Activated CD8-positive, alpha-beta memory T cell treated with anti-CD3 and anti-CD28 coated beads for 4 hours (primary cell): ENCODE measurements at regions not wholly inside any gene's neighbourhood (a gene's known extent, or its start where the extent isn't known, plus 50 kb on each side); places are given as distances from the start of the nearest gene placed in this dataset.

Experiments used
- DNase-seq, 2 donors: peaks; one replicate each; pipeline ENCODE4 v3.0.0-alpha.2; 2020; ENCODE audit warnings: low read depth in 2 of 2

DNA sequence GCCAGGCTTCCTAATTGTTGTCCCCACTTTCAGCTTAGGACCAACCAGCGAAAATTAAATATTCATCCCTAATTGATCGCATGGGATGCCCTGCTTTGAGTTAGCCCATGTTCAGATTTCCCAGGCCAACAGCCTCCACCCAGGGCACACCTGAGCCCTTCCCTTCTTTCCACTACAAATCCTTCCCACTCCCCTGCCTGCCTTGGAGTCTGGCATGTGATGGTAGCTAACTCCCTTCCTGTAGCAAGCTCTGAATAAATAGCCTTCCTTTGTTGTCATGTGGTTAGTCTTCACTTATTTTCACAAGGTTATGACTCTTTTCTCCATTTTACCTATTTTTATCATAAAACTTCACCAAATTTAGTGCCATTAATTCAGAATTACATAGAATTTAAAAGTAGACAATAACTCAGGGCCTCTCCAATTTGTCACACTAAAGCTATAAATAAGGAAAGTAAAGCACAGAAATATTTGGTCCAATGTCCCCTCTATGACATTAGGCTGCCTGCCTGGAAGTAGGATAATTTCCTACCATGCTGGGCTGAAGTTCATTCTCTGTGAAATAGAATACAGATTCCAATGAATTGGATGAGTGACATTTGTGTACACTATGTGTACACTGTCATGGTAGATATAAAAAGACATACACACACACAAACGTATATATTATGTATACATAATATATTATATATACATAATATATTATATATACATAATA lies 166.4 kb upstream of the CPEB2 start:
- DNase-seq = no peak

DNA sequence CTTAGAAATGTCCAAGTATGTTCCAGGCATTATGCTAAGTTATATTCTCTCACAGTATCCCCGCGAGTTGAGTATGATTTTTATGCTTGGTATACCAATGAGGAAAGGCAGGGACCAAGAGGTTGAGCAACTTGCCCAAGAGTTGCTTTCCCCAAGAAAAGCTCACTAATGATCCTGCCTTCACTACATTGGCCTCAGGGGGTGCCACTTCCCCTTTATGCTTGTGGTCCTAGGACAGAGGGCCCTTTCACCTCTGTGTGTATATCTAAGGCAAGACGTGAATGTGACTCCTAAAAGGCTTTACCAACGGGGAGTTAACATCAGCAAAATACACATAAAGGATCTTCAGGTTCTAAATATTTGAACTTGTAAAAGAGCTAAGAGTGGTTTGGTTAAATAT lies 164.4 kb upstream of the CPEB2 start:
- DNase-seq = no peak

DNA sequence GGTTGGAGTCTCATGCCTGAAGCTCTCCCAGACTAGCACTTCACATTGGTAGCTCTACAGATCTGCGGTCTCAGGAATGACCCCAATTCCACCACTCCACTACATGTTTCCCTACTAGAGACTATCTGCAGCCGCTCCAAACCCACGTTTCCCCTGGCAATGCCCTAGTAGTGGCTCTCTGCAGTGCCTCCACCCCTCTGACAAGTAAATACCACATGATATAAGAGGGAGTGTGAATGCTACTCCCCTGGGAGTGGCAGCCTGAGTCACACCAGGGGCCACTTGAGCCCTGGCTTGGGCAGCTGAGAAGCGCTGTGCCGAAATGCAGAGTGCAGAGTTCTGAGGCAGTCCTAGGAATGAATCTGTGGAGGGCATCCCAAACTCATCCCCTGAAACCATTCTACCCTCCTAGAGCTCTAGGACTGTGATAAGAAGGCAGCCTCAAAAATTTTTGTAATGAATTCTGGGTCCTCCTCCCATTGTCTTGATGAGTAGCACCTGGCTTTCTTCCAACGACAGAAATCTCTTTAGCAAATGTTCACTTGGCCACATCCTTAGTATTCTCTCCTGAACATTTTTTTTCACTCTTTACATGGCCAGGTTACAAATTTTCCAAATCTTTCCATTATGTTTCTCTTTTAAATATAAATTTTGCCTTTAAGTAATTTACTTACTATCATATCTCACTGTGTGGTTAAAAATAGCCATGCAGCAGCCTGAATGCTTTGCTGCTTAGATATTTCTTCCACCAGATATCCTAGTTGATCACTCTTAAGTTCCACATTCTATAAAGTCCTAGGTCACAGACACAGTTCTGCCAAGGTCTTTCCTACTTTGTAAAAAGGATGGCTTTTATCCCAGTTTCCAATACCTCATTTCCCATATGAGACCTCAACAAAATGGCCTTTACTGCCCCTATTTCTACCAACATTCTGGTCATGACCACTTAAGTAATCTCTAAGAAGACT lies 160.2 kb upstream of the CPEB2 start:
- DNase-seq = no peak

DNA sequence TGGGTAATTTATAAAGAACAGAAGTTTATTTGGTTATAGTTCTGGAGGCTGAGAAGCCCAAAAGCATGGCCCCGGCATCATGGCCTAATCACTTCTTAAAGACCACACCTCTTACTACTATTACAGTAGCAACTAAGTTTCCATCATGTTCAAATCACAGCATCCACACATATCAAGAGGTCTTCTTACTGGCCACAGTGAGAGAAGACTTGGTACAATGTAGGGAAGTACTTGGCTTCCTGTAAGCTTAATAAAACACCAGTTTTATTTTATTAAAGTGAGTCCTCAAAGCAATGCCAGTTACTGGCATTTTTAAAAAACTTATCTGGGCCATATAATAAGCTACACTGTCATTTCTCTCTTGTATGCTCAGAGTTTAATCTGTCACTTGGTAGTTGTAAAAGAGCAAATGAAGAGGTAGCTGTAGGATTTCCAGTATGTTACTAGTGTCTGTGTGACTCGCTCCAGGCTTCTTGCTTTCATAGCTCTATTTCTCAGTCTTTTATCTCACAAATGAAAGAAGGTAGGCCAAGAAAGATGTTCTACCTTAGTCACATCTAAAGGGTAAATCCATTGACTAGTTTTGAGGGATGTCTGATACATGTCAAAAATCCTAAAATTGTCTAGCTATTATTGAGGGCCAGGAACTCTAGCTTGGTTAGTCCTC lies 159.2 kb upstream of the CPEB2 start:
- no peak for DNase-seq

DNA sequence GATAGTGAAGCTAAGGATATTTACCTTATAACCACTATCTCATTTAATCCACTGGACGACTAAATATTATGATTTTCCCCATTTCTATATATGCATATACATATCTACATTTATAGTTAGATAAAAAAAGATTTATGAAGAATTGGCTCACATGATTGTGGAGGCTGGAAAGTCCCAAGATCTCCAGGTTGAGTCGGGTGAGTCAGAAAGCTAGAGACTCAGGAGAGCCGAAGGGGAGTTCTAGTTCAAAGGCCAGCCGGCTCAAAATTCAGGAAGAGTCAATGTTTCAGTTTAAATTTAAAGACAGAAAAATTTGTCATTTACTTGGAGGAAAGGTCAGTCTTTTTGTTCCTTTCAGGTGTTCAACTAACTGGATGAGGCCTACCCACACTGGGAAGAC lies 158.2 kb upstream of the CPEB2 start:
- no peak for DNase-seq

DNA sequence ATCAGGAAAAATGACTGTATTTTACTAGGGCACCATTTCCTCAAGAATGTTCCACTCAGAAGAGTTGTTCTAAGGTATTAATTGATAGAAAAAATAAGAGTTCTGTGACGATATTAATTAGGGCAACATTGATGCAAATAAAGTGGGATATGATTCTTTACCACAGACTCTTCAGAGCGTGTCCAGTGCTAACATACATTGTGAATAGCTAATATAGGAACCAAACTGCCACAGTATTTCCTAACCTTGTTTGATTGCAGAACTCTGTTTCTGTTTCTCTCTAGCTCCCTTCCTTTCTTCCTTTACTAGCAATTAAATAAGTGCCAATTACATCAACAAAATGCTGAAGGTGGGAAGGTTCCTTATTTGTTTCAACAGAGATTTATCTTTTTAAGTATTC lies 154.1 kb upstream of the CPEB2 start:
- no peak for DNase-seq

DNA sequence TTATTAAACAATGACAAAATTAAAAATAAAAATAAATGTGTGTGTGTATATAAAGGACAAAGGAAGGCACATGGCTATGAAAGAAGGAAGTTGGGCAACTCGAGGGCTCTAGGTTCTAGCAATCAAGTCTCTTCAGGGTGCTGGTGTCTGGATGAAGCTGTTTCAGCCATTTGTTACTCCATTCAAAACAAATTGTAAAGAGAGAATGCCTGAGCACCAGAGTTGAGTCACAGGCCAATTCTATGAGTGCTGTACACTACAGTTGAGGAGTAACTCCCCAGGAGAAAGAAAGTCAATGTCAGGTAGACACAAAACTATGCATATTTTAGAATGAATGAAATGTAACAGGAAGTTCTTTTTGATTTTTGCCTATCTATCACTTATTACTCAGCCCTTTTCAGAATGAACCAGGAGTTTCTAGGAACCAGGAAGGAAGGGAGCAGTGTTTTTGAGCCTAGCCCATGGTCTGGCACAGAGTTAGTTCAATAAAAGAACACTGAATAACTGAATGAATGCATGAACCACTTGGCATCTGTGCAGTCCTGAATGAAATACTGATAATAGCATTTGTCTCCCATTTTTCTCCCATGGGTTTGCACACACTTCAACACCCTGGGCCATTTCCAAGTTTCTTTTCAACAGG lies 151.7 kb upstream of the CPEB2 start:
- DNase-seq = no peak

DNA sequence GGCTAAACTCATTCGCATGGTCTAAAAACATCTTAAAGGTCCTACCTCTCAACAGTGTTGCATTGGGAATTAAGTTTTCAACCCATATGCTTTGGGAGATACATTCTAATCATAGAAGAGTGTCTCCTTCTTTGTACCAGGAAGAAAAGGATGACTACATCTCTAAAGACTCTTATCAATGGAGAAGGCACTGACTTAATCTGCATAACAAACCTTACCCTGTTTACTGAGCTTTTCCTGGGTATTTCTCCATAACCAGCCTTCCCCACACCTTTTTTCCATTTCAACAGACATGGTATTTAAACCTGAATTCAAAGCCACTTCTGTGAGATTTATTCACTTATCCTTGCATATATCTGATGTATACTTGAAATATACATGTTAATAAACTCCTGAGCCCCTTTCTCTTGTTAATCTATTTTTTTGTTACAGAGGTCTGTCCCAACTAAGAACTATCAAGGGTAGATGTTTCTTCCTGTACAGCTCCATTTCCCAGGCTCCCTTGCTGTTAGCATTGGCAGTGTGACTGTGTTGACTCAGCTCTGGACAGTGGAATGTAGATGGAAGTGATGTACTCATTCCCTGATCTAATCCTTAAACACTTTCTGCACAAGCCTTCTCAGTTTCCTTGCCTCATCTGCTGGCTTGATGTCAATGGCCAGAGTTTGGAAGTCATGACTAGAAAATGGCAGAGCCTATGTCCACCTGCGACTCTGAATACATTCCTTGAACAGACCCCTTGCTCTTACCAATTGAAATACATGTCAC lies 148.9 kb upstream of the CPEB2 start:
- no peak for DNase-seq

DNA sequence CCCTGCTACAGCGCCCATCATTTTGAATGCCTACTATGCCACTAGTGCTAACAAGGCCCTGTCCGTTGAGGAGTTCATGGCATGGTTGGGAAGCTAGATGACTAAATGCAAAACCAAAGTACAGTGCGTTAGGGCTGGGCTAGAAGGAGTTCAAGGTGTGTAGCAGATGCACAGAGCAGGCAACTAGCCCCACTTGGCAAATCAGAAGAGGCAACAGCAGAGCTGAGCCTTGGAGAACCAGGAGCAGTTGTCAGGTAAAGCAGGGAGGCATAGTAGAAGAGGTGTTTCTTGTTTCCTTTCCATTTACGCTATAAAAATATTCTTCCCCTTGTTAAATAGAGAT lies 146.6 kb upstream of the CPEB2 start:
- no peak for DNase-seq

DNA sequence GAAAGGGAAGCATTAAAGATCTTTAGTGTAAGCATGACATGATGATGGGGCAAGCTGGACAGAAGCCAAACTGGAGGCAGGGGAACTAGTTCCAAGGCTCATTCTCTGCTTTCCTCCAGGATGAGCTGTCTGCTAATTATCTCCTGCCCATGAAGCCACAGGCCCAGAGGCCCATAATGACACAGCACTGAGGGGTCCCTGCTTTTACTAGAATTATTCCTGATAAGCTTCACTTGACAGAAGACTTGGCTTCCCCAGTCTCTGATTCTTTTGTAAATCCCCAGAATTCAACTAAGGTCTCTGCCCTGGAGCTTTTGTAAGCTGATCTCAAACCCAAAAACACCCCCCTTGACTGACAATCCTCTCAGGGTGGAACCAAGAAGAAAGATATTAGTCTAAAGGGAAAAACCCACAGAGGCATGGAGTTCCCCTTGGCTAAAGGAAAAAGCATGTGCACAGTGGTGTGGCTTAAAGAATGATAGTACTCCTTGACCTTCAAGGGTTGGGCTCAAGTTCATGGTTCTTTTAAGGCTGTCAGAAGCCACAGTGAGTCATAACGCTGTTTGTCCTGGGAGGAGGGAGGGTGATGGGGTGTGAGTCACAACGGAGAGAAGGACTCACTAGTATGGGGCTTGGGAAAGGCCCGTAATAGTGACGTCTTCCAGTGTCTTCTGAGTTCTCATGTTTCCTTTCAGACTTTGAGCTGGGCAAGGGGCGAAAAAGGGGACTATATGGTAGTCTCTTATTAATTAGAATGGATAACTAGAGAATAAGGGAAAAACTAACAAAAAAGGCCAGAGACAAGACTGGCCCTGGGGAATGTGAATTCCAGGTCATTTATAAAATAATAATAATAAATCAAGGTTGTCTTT lies 146.0 kb upstream of the CPEB2 start:
- peak in 1 of 2 donors; percentile 18 for DNase-seq

DNA sequence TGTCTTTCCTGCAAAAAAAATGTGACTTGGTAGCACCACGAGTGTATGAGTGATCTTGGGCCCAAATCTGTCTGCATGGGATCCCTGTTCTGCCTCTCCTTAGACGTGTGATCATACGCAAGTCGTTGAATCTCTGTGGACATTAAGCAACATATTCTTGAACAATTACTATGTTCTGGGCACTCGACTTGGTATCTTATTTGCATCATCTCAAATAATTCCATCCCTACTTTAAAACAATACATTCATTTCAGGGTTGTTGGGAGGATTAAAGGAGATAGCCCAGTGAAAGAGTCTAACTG lies 145.4 kb upstream of the CPEB2 start:
- no peak for DNase-seq

DNA sequence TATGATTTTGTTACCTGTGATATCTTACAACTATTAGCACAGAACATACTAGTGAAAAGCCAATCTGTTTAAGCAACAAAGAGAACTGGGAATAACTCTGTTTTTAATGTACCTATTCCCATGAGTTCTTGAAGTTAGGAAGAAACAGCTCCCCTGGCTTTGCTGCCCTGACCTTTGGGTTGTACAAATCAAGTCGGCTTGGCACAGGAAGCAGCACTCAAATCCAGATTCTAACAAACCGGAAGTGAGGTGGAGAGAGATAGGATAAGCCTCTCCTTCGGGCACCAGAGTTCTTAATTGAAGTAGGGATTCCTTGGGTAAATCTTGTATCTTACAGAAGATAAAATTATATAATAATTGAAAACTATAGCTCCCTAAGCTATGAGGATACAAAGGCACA lies 144.8 kb upstream of the CPEB2 start:
- no peak for DNase-seq

DNA sequence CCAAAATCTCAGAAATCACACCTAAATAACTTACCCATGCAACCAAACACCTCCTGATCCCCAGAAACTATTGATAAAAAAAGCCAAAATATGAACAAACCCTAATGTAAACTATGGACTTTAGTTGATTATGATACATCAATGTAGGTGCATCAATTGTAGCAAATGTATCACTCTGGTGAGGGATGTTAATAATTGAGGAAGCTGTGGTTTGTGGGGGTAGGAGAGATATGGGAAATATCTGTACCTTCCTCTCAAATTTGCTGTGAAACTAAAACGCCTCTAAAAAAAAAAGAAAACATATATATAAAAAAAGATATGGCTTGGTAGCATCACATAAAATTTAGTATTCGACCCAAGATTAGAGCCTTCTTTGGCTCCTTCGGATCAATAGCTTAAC lies 144.3 kb upstream of the CPEB2 start:
- DNase-seq = no peak

DNA sequence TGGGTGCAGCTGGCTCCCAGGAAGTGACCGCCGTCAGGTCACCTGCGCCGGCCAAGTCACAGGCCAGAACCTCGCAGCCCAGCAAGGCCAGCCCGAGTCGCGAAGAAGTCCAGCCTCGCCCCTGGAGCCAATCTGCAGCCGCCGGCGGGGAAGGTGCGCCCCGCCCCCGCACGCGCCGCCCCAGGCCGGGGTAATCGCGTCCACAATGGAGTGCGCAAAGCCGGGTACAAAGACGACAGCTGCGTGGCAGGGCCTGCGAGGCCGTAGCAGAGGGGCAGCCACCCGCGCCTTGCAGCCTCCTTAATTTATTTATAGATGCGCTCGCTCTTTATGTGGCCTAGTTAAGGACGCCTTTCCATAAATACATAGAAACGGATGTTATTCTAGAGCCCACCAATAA lies 139.4 kb upstream of the CPEB2 start:
- DNase-seq = no peak

DNA sequence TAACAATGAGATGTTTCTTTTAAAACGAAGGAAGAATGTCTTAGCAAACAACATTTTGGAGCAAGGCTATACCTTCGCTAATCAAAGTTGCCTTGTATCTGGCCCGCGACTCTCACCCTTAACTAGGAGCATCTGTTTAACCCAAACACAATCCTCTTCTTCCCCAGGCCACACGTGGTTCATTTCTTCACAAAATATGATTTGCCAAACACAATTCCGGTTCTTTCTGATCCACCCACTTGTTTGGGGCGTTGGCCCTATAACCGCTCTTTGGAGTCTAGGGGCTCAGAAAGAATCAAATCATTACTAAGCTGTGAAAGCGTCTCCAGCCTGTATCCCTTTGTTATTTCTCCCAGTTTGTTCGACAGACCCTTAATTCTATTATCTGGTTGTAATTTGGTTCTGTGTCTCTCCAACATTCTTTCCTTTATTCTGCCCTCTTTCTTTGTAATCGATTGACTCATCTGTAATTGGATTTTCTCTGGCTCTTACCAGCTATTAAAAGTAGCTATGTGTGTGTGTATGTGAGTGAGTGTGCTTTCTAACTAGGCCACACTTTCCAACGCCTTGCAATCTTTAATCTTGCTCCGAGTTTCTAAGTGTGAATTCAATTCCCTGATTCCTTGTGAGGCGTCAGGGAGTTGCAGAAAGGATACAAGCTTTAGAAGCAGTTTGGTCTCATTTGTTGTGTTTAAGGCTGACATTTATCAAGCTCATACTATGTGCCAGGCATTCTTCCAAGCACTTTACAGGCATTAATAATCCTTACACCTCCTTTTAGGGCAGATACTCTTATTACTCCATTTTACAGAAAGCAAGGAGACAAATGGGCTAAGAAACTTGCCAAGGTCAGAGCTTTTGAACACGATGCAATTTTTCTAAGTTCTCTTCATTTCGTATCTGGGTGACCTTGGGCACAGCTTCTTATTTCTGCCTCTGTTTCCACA lies 138.6 kb upstream of the CPEB2 start:
- DNase-seq = no peak

DNA sequence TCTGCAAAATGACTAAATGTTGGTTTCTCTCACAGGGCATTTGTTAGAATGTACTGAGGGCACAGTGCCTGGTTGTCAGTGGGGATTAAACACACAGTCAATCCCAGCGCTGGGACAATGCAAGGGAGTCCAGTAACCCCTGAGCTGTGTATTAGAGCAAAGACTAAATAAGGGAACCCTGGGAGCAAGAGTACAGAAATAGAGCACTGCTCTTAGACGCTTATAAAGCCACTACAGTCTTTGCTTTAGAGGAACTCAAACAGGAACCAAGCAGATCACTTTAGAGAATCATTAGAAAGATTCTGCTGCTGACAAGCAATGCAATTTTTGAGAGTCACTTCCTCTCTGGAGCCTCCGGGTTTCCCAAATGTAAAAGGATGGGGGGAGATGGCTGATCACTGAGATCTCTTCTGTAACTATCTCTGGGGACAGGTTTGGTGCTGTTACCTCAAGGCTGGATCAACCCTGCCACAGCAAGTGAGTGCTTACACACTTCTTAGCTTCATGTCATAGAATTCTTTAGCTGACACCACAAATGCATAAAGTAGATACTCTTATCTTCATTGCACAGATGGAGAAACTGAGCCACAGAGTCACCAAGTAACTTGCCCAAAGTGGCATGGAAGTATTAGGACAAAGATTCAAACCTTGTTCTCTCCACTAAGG lies 137.8 kb upstream of the CPEB2 start:
- no peak for DNase-seq

DNA sequence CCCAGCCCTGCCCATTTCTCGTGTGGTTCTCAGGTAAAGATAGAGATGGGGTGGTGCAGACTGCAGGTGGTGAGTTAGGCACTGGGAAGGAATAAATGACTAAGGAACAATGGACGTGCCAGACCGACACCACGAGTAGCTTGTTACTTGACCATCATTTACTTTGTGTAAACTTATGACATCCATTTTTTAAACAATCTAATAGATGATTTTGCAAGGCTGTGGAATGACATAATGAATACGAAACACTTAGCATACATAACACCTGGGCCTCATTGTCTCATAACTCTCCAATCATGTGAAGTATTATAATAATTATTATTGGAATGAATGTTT lies 137.3 kb upstream of the CPEB2 start:
- DNase-seq = no peak

DNA sequence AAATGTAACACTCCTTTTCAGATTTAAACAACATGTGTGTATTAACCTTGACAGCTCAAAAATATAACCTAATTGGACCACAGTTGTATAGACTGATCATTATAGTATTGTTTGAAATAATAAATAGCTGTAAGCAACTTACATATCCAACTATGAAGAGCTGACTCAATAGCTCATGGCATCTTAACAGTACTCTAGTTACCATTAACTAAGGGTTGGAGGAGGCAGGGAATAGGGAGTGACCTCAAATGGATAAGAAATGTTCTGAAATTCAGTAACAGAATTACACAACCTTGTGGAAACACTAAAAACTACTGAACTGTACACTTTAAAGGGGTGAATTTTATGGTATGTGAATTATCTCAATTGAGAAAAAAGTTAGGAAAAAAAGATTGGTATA lies 136.5 kb upstream of the CPEB2 start:
- DNase-seq = no peak

DNA sequence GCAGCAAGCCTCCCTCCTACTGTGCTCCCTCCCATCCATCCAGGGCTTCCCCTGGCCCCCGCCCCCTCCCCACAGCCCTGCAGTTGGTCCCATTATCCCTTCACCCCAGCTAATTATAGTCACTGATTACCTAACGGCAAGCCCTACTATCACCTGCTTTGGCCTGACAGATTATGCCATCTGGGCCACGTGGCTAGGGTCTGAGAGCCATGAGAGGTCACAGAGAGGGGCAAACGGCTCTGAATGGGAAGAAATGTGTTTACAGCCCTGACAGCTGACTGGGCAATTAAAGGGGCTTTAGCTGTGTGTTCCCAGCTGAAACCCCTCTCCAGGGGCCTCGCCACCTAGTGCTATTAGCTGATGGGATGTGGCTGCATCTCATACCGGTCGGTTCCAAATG lies 134.4 kb upstream of the CPEB2 start:
- DNase-seq = no peak
